Common myeloid progenitor, CD34-positive (primary cell): ENCODE measurements at regions not wholly inside any gene's neighbourhood (a gene's known extent, or its start where the extent isn't known, plus 50 kb on each side); places are given as distances from the start of the nearest gene placed in this dataset.

ENCODE experiments used
- CTCF ChIA-PET: fragments of 350-600 bp; sonication (Branson Sonifier 250); formaldehyde crosslinking; loops from one replicate; lab custom pipeline; 2021; ENCODE audit warnings: antibody characterized with exemption; lab: Charles Lee
- POLR2A ChIA-PET: fragments of 350-600 bp; sonication (Branson Sonifier 250); formaldehyde crosslinking; loops from one replicate; lab custom pipeline; 2021; ENCODE audit warnings: antibody characterized with exemption; lab: Charles Lee
- DNase-seq, 3 donors: peaks; one replicate each; pipeline versions ENCODE4 v3.0.0 to v3.0.0-alpha.2; 2013
- H3K27ac ChIP-seq, 2 experiments: 1 replicate in 1 of 2; 2 replicates in 1 of 2; pipeline ENCODE4 v1.7.0; 2013; ENCODE audit warnings: inconsistent platforms in 2 of 2, low read length in 2 of 2, mild to moderate bottlenecking in 2 of 2, low read depth in 1 of 2, moderate library complexity in 1 of 2; ENCODE audit not compliant: severe bottlenecking in 2 of 2, insufficient read depth in 1 of 2, poor library complexity in 1 of 2
- H3K27me3 ChIP-seq, 5 experiments: replicated peaks in 2 of 5; 1 replicate in 3 of 5; 2 replicates in 2 of 5; pipeline versions ENCODE4 v1.6.1 to v1.7.0; 2013; ENCODE audit warnings: low read length in 4 of 5, mild to moderate bottlenecking in 2 of 5, moderate library complexity in 2 of 5, inconsistent platforms in 1 of 5; ENCODE audit not compliant: insufficient read depth in 5 of 5, control insufficient read depth in 4 of 5
- H3K36me3 ChIP-seq, 4 experiments: 1 replicate in 2 of 4; 2 replicates in 2 of 4; pipeline versions ENCODE4 v1.6.1 to v1.7.0; 2013; ENCODE audit warnings: low read length in 3 of 4, control low read depth in 1 of 4, mild to moderate bottlenecking in 1 of 4; ENCODE audit not compliant: control insufficient read depth in 4 of 4, insufficient read depth in 4 of 4
- H3K4me1 ChIP-seq, 4 experiments: 1 replicate in 3 of 4; 2 replicates in 1 of 4; pipeline versions ENCODE4 v1.6.1 to v1.7.1; 2013; ENCODE audit warnings: low read length in 3 of 4, mild to moderate bottlenecking in 3 of 4, control low read depth in 1 of 4, inconsistent platforms in 1 of 4, moderate library complexity in 1 of 4; ENCODE audit not compliant: control insufficient read depth in 4 of 4, insufficient read depth in 4 of 4; ENCODE audit errors: control extremely low read depth in 1 of 4
- H3K4me3 ChIP-seq, 7 experiments: 1 replicate in 4 of 7; 2 replicates in 3 of 7; pipeline versions ENCODE4 v1.5.1 to v1.7.0; 2013; ENCODE audit warnings: mild to moderate bottlenecking in 7 of 7, low read length in 6 of 7, moderate library complexity in 6 of 7, inconsistent platforms in 2 of 7, low read depth in 2 of 7, control low read depth in 1 of 7; ENCODE audit not compliant: insufficient read depth in 4 of 7, control insufficient read depth in 1 of 7; ENCODE audit errors: extremely low read depth in 1 of 7
- H3K9me3 ChIP-seq, 5 experiments: 1 replicate in 4 of 5; 2 replicates in 1 of 5; pipeline versions ENCODE4 v1.6.1 to v1.7.1; 2013; ENCODE audit warnings: low read length in 4 of 5, mild to moderate bottlenecking in 2 of 5, inconsistent platforms in 1 of 5, low read depth in 1 of 5, moderate library complexity in 1 of 5; ENCODE audit not compliant: control insufficient read depth in 4 of 5, insufficient read depth in 2 of 5; ENCODE audit errors: control extremely low read depth in 1 of 5
- WGBS: methylation state at CpG from one replicate; pipeline ENCODE4 v1.1.5; 2013; ENCODE audit not compliant: insufficient coverage; 5-methylcytosine and 5-hydroxymethylcytosine counted together

- Histone ChIP-seq H3K4me1 (peaks cover 10 to 70% (median 31%) of the 10 kb centered on the region in 4 experiments), H3K4me3 (no peak overlapping the region), H3K27ac (no peak overlapping the region), H3K36me3 (no peaks in the 10 kb centered on the region), H3K9me3 (no peaks in the 10 kb centered on the region), H3K27me3 (no peaks in the 10 kb centered on the region)
- ChIA-PET CTCF (interaction anchor here (1.5 kb wide), 1 partner anchor 26 kb away, joined by 4 read pairs; no protein-coding TSS in a partner anchor), POLR2A (no interaction called here)
- 93% methylated on average over 3 of the region's 4 CpGs for WGBS
- DNase-seq: no peak
Measured at GRCh38 chr3:187949093-187949820, 204.0 kb upstream of the BCL6 start.

- Histone ChIP-seq H3K36me3 (no peaks in the 10 kb centered on the region), H3K9me3 (no peaks in the 10 kb centered on the region), H3K4me3 (no peak overlapping the region), H3K27ac (no peak overlapping the region), H3K27me3 (no peaks in the 10 kb centered on the region), H3K4me1 (peaks cover 15 to 74% (median 41%) of the 10 kb centered on the region in 4 experiments)
- CTCF ChIA-PET: interaction anchor here (0.6 to 1.2 kb wide), 4 partner anchors 8 to 210 kb away, joined by 3 to 4 read pairs (median 3); no protein-coding TSS in a partner anchor
- DNase-seq: no peak
- 93% methylated on average over 3 of the region's 4 CpGs for WGBS
- POLR2A ChIA-PET: no interaction called here
Measured at GRCh38 chr3:187950671-187951070, 203.3 kb upstream of the LPP start.

- peaks cover 18 to 76% (median 45%) of the 10 kb centered on the region in 4 experiments for H3K4me1 ChIP-seq
- peak; percentile 80 to 97 (median 94) for DNase-seq
- peak overlapping the region in 2 of 7 experiments; percentile 3 to 27 for H3K4me3 ChIP-seq
- ChIA-PET POLR2A (no interaction called here), CTCF (interaction anchor here (1.2 kb wide), 1 partner anchor 28 kb away, joined by 3 read pairs; no protein-coding TSS in a partner anchor)
- H3K27me3 ChIP-seq: no peaks in the 10 kb centered on the region
- H3K9me3 ChIP-seq: no peaks in the 10 kb centered on the region
- no peaks in the 10 kb centered on the region for H3K36me3 ChIP-seq
- no peak overlapping the region for H3K27ac ChIP-seq
- 0% methylated on average over 1 of the region's 1 CpG for WGBS
Measured at GRCh38 chr3:187951452-187952190, 202.3 kb upstream of the LPP start.

GRCh38 chr3:187952849-187953248 is 201.1 kb upstream of the LPP start:
- WGBS: 96% methylated on average over 3 of the region's 4 CpGs
- Histone ChIP-seq H3K9me3 (no peaks in the 10 kb centered on the region), H3K27me3 (no peaks in the 10 kb centered on the region), H3K4me1 (peaks cover 18 to 79% (median 51%) of the 10 kb centered on the region in 4 experiments), H3K27ac (no peak overlapping the region), H3K4me3 (no peak overlapping the region), H3K36me3 (no peaks in the 10 kb centered on the region)
- ChIA-PET POLR2A (no interaction called here), CTCF (no interaction called here)
- DNase-seq: no peak

GRCh38 chr3:187954516-187954872 is 199.5 kb upstream of the LPP start:
- H3K27me3 ChIP-seq: no peaks in the 10 kb centered on the region
- ChIA-PET CTCF (interaction anchor here (0.9 to 1.5 kb wide), 3 partner anchors 8 to 105 kb away, joined by 3 to 4 read pairs (median 3); no protein-coding TSS in a partner anchor), POLR2A (no interaction called here)
- no peak overlapping the region for H3K4me3 ChIP-seq
- H3K36me3 ChIP-seq: no peaks in the 10 kb centered on the region
- no peak overlapping the region for H3K27ac ChIP-seq
- peaks cover 25 to 82% (median 58%) of the 10 kb centered on the region in 4 experiments for H3K4me1 ChIP-seq
- no peak for DNase-seq
- H3K9me3 ChIP-seq: no peaks in the 10 kb centered on the region
- WGBS: 100% methylated on average over 1 of the region's 2 CpGs

GRCh38 chr3:187954873-187955586 is 198.9 kb upstream of the LPP start:
- CTCF ChIA-PET: interaction anchor here (1.1 to 1.5 kb wide), 3 partner anchors 8 to 28 kb away, joined by 3 to 4 read pairs (median 4); no protein-coding TSS in a partner anchor
- no peaks in the 10 kb centered on the region for H3K9me3 ChIP-seq
- POLR2A ChIA-PET: interaction anchor here (0.6 kb wide), 1 partner anchor 209 kb away, joined by 3 read pairs; the partner anchor contains the start of gene BCL6
- no peaks in the 10 kb centered on the region for H3K36me3 ChIP-seq
- H3K27me3 ChIP-seq: no peaks in the 10 kb centered on the region
- 75% methylated on average over 4 of the region's 4 CpGs for WGBS
- peak in 2 of 3 donors; percentile 66 to 72 for DNase-seq
- H3K4me3 ChIP-seq: no peak overlapping the region
- H3K27ac ChIP-seq: no peak overlapping the region
- H3K4me1 ChIP-seq: peaks cover 25 to 81% (median 57%) of the 10 kb centered on the region in 4 experiments
